ENCODE measurements at regions not wholly inside any gene's neighbourhood (a gene's known extent, or its start where the extent isn't known, plus 50 kb on each side); places are given as distances from the start of the nearest gene placed in this dataset.

- no peak for TF ChIP-seq CTCF (IDR thresholded peaks at IDR 0.05; ENCODE audit: control extremely low read depth in 1 of 3, insufficient read depth in 1 of 3, low read depth in 1 of 3, low read length in 3 of 3)
- TF ChIP-seq MAFK (IDR thresholded peaks at IDR 0.05; ENCODE audit: low read depth, low read length): no peak
- no peak for TF ChIP-seq TAF7 (optimal IDR thresholded peaks at IDR 0.05; ENCODE audit: borderline replicate concordance, low read depth, low read length)
- TF ChIP-seq ATF3 (IDR thresholded peaks at IDR 0.05; ENCODE audit: insufficient read depth, low read depth, low read length): no peak
- TF ChIP-seq RBBP5 (IDR thresholded peaks at IDR 0.05; ENCODE audit: borderline replicate concordance, low read depth, low read length): no peak
- TF ChIP-seq GABPA (IDR thresholded peaks at IDR 0.05; ENCODE audit: borderline replicate concordance, insufficient read depth, low read length): no peak
- no peak for TF ChIP-seq ZNF274 (IDR thresholded peaks at IDR 0.05; ENCODE audit: borderline replicate concordance, extremely low read depth, low read length)
- no peak for TF ChIP-seq BACH1 (IDR thresholded peaks at IDR 0.05; ENCODE audit: low read length)
- no peak for TF ChIP-seq SIN3A (conservative IDR thresholded peaks at IDR 0.05 in 1 of 2, IDR thresholded peaks at IDR 0.05 in 1 of 2; ENCODE audit: low read depth in 1 of 2, low read length in 2 of 2)
- TF ChIP-seq TAF1 (IDR thresholded peaks at IDR 0.05; ENCODE audit: low read depth, low read length): no peak
- no peak for TF ChIP-seq EP300 (IDR thresholded peaks at IDR 0.05; ENCODE audit: borderline replicate concordance in 1 of 2, low read depth in 2 of 2, low read length in 2 of 2)
- TF ChIP-seq POLR2AphosphoS5 (IDR thresholded peaks at IDR 0.05; ENCODE audit: low read depth, low read length): no peak
- TF ChIP-seq EZH2 (IDR thresholded peaks at IDR 0.05; ENCODE audit: low read depth, low read length, severe bottlenecking): no peak
Observed at GRCh38 chr20:40323361-40323794, 365.7 kb downstream of the MAFB start.
